ENCODE measurements at regions not wholly inside any gene's neighbourhood (a gene's known extent, or its start where the extent isn't known, plus 50 kb on each side); places are given as distances from the start of the nearest gene placed in this dataset.

- TF ChIP-seq CTCF (IDR thresholded peaks at IDR 0.05; ENCODE audit: low read depth, low read length) (no peak), POLR2A (IDR thresholded peaks at IDR 0.05; ENCODE audit: extremely low read depth, insufficient read length) (no peak), MYC (IDR thresholded peaks at IDR 0.05; ENCODE audit: low read depth, low read length) (no peak)
These were observed 222.6 kb upstream of the PPP2R2D start for GRCh38 chr10:131678171-131678570.

Measured in NB4 (cell line).